Lung (tissue), 11 donors: ENCODE measurements at regions not wholly inside any gene's neighbourhood (a gene's known extent, or its start where the extent isn't known, plus 50 kb on each side); places are given as distances from the start of the nearest gene placed in this dataset.

Experiments used
- ATAC-seq: fragments of 200-7000 bp; cut with Tn5 transposase; one replicate; pipeline ENCODE4 v1.9.1; 2020; ENCODE audit warnings: moderate number of reproducible peaks; ENCODE audit not compliant: insufficient read depth, low FRiP score
- DNase-seq, 3 donors: peaks; one replicate each; pipeline ENCODE4 v3.0.0-alpha.2; 2013 to 2017
- H3K27ac ChIP-seq, 2 donors: one replicate each; pipeline ENCODE4 v1.5.1; 2013; ENCODE audit warnings: mild to moderate bottlenecking in 2 of 2, moderate library complexity in 2 of 2, control low read depth in 1 of 2, inconsistent platforms in 1 of 2, low read depth in 1 of 2, low read length in 1 of 2
- H3K27me3 ChIP-seq, 3 donors: one replicate each; pipeline ENCODE4 v1.5.1; 2013; ENCODE audit warnings: low read length in 2 of 3; ENCODE audit not compliant: control insufficient read depth in 3 of 3, insufficient read depth in 3 of 3
- H3K36me3 ChIP-seq, 4 donors: one replicate each; pipeline ENCODE4 v1.5.1; 2013; ENCODE audit warnings: low read length in 4 of 4, mild to moderate bottlenecking in 1 of 4, moderate library complexity in 1 of 4; ENCODE audit not compliant: control insufficient read depth in 4 of 4, insufficient read depth in 4 of 4
- H3K4me1 ChIP-seq, 5 donors: one replicate each; pipeline ENCODE4 v1.5.1; 2013; ENCODE audit warnings: low read length in 5 of 5, mild to moderate bottlenecking in 2 of 5, moderate library complexity in 1 of 5; ENCODE audit not compliant: control insufficient read depth in 5 of 5, insufficient read depth in 5 of 5
- H3K4me3 ChIP-seq: one replicate; pipeline ENCODE4 v1.5.1; 2013; ENCODE audit warnings: mild to moderate bottlenecking, control low read depth, moderate library complexity
- H3K9ac ChIP-seq, 2 donors: one replicate each; pipeline ENCODE4 v1.5.1; 2013; ENCODE audit warnings: low read length in 2 of 2, control low read depth in 1 of 2; ENCODE audit not compliant: insufficient read depth in 1 of 2
- H3K9me3 ChIP-seq, 4 donors: one replicate each; pipeline ENCODE4 v1.5.1; 2013; ENCODE audit warnings: low read length in 3 of 4, mild to moderate bottlenecking in 1 of 4, moderate library complexity in 1 of 4; ENCODE audit not compliant: control insufficient read depth in 4 of 4, insufficient read depth in 3 of 4
- CTCF ChIP-seq: IDR thresholded peaks from 2 replicates; pipeline ENCODE4 v1.5.1; 2012; ENCODE audit warnings: mild to moderate bottlenecking; ENCODE audit errors: control extremely low read depth, extremely low read depth
- WGBS, 2 donors: extraction: QIAGEN DNeasy Blood & Tissue Kit; methylation state at CpG; one replicate each; pipeline ENCODE4 v1.1.7; 2013; 5-methylcytosine and 5-hydroxymethylcytosine counted together
- donor health status: control.
- donor health status: control.
- donor health status: Bipolar disorder and iron deficiency.
- donor health status: healthy.
- donor health status: DM: yes; HTN: yes; CAD: no.

- ATAC-seq (no peak), DNase-seq (no peak)
- Histone ChIP-seq H3K9me3 (no peaks in the 10 kb centered on the region), H3K4me1 (peaks cover 3 to 64% (median 11%) of the 10 kb centered on the region in 5 donors), H3K4me3 (no peak overlapping the region), H3K9ac (no peak overlapping the region), H3K27ac (no peak overlapping the region), H3K36me3 (no peaks in the 10 kb centered on the region), H3K27me3 (no peaks in the 10 kb centered on the region)
- TF ChIP-seq CTCF = no peak
- 69 to 74% methylated on average over 4 of the region's 4 CpGs for WGBS, 2 donors
Measured at GRCh38 chr16:66136841-66137240, 229.7 kb upstream of the CDH5 start.

DNA sequence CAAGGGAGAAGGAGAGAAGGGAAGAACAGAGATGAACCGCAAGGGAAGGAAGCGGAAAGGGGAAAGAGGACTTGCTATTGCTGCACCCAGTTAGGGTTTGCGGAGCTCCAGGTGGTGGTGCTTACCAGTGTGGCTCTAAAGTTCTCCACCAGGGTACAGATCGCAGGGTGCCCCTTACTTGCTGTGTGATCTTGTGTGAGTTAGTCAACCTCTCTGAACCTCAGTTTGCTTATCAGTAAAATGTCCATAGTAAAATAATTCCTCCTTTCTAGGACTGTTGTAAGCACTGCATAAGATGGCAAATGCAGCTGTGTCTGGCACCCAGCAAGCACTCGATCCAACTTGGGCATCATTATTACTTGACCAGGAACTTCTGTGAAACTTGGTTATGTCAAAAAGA is 230.7 kb upstream of the CDH5 start:
- H3K36me3 ChIP-seq = no peaks in the 10 kb centered on the region
- TF ChIP-seq CTCF = no peak
- no peak overlapping the region for H3K9ac ChIP-seq
- no peaks in the 10 kb centered on the region for H3K27me3 ChIP-seq
- no peak overlapping the region for H3K4me3 ChIP-seq
- no peaks in the 10 kb centered on the region for H3K9me3 ChIP-seq
- ATAC-seq = no peak
- 79 to 91% methylated on average over 5 of the region's 5 CpGs for WGBS, 2 donors
- no peak overlapping the region for H3K27ac ChIP-seq
- peaks cover 3 to 69% (median 11%) of the 10 kb centered on the region in 5 donors for H3K4me1 ChIP-seq
- no peak for DNase-seq

DNA sequence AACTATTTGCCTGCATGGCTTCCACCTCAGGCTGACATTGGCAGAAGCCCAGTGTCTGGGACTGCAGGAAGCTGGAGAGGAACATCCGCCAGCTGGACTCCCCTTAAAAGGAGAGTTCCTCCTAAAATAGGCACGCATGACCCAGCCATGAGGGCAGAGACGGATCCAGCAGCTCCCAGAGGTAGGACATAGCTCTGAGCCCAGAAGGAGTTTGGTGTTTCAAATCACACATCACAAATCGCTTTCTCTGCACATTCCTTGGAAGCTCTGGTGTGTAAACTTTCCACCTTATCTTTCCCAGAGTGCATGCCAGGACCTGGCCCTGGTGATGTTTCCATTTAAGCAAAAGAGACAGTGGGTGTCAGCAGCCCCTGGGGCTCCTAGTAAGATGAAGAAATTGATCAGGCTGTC is 231.1 kb upstream of the CDH5 start:
- Histone ChIP-seq H3K36me3 (no peaks in the 10 kb centered on the region), H3K9me3 (no peaks in the 10 kb centered on the region), H3K27ac (no peak overlapping the region), H3K4me3 (no peak overlapping the region), H3K4me1 (peaks cover 3 to 69% (median 14%) of the 10 kb centered on the region in 5 donors), H3K27me3 (no peaks in the 10 kb centered on the region), H3K9ac (no peak overlapping the region)
- peak; percentile 58 to 75 (median 67) for DNase-seq
- ATAC-seq = no peak
- 42 to 45% methylated on average over 4 of the region's 4 CpGs for WGBS, 2 donors
- no peak for TF ChIP-seq CTCF

DNA sequence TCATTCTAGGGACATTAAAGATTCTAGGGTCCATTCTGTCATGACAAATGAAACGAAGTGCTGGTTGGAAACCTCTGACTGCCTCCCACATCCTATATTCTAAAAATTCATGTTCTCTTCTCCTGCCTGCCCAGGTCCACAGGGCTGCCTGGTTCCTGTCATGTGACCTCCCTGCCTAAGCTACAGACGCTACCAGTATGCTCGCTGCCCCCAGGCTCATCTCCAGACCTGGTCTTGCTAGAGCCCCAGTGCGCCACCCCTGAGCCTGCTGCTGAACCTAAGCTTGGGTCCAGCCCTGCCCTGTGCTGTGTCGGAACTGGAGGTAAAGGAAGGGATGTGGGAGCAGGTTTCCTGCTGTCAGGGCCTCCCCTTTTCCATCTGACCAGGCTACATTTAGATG is 231.6 kb upstream of the CDH5 start:
- no peak for ATAC-seq

More for the DNA sequence above, 231.6 kb upstream of the CDH5 start:
- H3K4me3 ChIP-seq = no peak overlapping the region
- no peak for TF ChIP-seq CTCF
- 54 to 72% methylated on average over 5 of the region's 5 CpGs for WGBS, 2 donors
- no peaks in the 10 kb centered on the region for H3K36me3 ChIP-seq
- H3K9ac ChIP-seq = no peak overlapping the region
- peak overlapping the region in 1 of 2 donors; percentile 73 for H3K27ac ChIP-seq
- H3K9me3 ChIP-seq = no peaks in the 10 kb centered on the region
- no peak for DNase-seq
- H3K4me1 ChIP-seq = peaks cover 3 to 73% (median 19%) of the 10 kb centered on the region in 5 donors
- no peaks in the 10 kb centered on the region for H3K27me3 ChIP-seq
